ENCODE measurements at regions not wholly inside any gene's neighbourhood (a gene's known extent, or its start where the extent isn't known, plus 50 kb on each side); places are given as distances from the start of the nearest gene placed in this dataset.
"Not testable (repeated sequence)": the region's sequence is repeated elsewhere in the genome, so short reads cannot be mapped to it uniquely, and the experiment has no call there.

DNA sequence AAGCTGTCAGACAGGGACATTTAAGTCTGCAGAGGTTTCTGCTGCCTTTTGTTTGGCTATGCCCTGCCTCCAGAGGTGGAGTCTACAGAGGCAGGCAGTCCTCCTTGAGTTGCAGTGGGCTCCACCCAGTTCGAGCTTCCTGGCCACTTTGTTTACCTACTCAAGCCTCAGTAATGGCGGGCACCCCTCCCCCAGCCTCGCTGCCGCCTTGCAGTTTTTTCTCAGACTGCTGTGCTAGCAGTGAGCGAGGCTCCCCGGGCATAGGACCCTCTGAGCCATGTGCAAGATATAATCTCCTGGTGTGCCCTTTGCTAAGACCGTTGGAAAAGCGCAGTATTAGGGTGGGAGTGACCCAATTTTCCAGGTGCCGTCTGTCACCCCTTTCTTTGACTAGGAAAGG lies 2223.8 kb upstream of the RAG2 start:
- H3K4me1 Mint-ChIP-seq; DNase-seq; H3K4me3 ChIP-seq (ENCODE audit: low read length); H3K4me1 ChIP-seq (ENCODE audit: insufficient read depth, low read length); H3K4me3 Mint-ChIP-seq; H3K27ac ChIP-seq (ENCODE audit: low read depth, low read length); H3K27me3 ChIP-seq (ENCODE audit: insufficient read depth, low read length, poor library complexity, severe bottlenecking); H3K36me3 Mint-ChIP-seq; H3K27me3 Mint-ChIP-seq; H3K36me3 ChIP-seq (ENCODE audit: insufficient read depth, low read length); POLR2A ChIA-PET; H3K27ac Mint-ChIP-seq; H3K9me3 ChIP-seq (ENCODE audit: low read length); CTCF ChIA-PET: not testable (repeated sequence)
- H3K9me3 Mint-ChIP-seq: peaks cover 17 to 38% (median 27%) of the 10 kb centered on the region in 5 donors

- H3K36me3 Mint-ChIP-seq: no peaks in the 10 kb centered on the region
- Histone ChIP-seq H3K27me3 (ENCODE audit: insufficient read depth, low read length, poor library complexity, severe bottlenecking) (no peaks in the 10 kb centered on the region), H3K27ac (ENCODE audit: low read depth, low read length) (no peak overlapping the region), H3K36me3 (ENCODE audit: insufficient read depth, low read length) (no peaks in the 10 kb centered on the region), H3K9me3 (ENCODE audit: low read length) (peaks cover 1% of the 10 kb centered on the region), H3K4me1 (ENCODE audit: insufficient read depth, low read length) (no peaks in the 10 kb centered on the region), H3K4me3 (ENCODE audit: low read length) (no peak overlapping the region)
- no peaks in the 10 kb centered on the region for H3K4me1 Mint-ChIP-seq
- ChIA-PET CTCF (no interaction called here), POLR2A (no interaction called here)
- H3K4me3 Mint-ChIP-seq: no peak overlapping the region
- H3K27ac Mint-ChIP-seq: no peak overlapping the region
- H3K27me3 Mint-ChIP-seq: no peaks in the 10 kb centered on the region
- DNase-seq: no peak
- H3K9me3 Mint-ChIP-seq: peaks cover 13 to 36% (median 17%) of the 10 kb centered on the region in 5 donors
These were observed 2221.9 kb upstream of the RAG2 start for GRCh38 chr11:38819981-38820380.

DNA sequence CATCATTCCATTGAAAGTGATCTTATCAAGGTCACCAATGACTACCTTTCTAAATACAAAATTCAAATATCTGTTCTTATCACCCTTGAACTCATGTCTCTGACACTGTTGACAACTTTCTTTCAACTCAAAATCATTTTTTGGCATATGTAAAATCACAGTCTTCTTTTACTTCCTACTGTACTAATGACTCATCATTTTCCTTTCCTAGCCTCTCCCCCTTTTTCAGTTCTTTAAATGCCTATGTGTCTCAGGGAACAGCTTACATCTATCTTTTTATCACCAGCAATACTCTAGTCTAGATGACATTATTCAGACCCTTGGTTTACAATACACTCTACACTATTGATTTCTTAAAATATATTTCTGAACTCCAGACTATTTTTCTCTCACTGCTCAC lies 2220.7 kb upstream of the RAG2 start:
- DNase-seq: no peak
- Histone ChIP-seq H3K4me1 (ENCODE audit: insufficient read depth, low read length) (no peaks in the 10 kb centered on the region), H3K36me3 (ENCODE audit: insufficient read depth, low read length) (no peaks in the 10 kb centered on the region), H3K4me3 (ENCODE audit: low read length) (no peak overlapping the region), H3K27ac (ENCODE audit: low read depth, low read length) (no peak overlapping the region), H3K9me3 (ENCODE audit: low read length) (no peaks in the 10 kb centered on the region), H3K27me3 (ENCODE audit: insufficient read depth, low read length, poor library complexity, severe bottlenecking) (no peaks in the 10 kb centered on the region)
- Mint-ChIP-seq H3K36me3 (no peaks in the 10 kb centered on the region), H3K27ac (no peak overlapping the region), H3K4me3 (no peak overlapping the region), H3K9me3 (peaks cover 7 to 31% (median 16%) of the 10 kb centered on the region in 5 donors), H3K4me1 (no peaks in the 10 kb centered on the region), H3K27me3 (no peaks in the 10 kb centered on the region)
- POLR2A ChIA-PET: no interaction called here
- CTCF ChIA-PET: no interaction called here

DNA sequence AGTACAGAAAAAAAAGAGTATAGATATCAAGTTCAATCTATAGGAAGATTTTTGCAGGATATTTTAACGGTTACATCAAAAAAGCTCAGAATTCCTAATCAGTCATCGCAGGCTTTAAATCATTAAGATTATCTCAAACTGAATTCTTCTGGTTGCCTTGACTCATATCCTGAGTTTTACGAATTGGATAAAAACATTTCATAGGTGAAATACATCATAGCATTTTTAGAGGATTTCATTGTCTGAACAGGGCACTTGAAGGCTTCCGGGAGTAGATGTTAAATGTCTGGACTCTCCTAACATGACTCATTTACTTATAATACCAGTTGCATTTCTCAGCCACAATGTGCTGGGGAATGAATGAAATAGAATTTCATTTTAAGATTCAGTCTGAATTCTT lies 2216.6 kb upstream of the RAG2 start:
- Mint-ChIP-seq H3K27ac (no peak overlapping the region), H3K36me3 (no peaks in the 10 kb centered on the region), H3K27me3 (no peaks in the 10 kb centered on the region), H3K4me1 (no peaks in the 10 kb centered on the region), H3K9me3 (peaks cover 11 to 33% (median 18%) of the 10 kb centered on the region in 5 donors), H3K4me3 (no peak overlapping the region)
- H3K27ac ChIP-seq (ENCODE audit: low read depth, low read length): no peak overlapping the region
- H3K27me3 ChIP-seq (ENCODE audit: insufficient read depth, low read length, poor library complexity, severe bottlenecking): no peaks in the 10 kb centered on the region
- ChIA-PET POLR2A (no interaction called here), CTCF (no interaction called here)
- DNase-seq: no peak
- no peak overlapping the region for H3K4me3 ChIP-seq (ENCODE audit: low read length)
- H3K9me3 ChIP-seq (ENCODE audit: low read length): no peaks in the 10 kb centered on the region
- no peaks in the 10 kb centered on the region for H3K4me1 ChIP-seq (ENCODE audit: insufficient read depth, low read length)
- H3K36me3 ChIP-seq (ENCODE audit: insufficient read depth, low read length): no peaks in the 10 kb centered on the region

- Histone ChIP-seq H3K27me3 (ENCODE audit: insufficient read depth, low read length, poor library complexity, severe bottlenecking) (no peaks in the 10 kb centered on the region), H3K36me3 (ENCODE audit: insufficient read depth, low read length) (no peaks in the 10 kb centered on the region), H3K27ac (ENCODE audit: low read depth, low read length) (no peak overlapping the region), H3K4me3 (ENCODE audit: low read length) (no peak overlapping the region), H3K9me3 (ENCODE audit: low read length) (no peaks in the 10 kb centered on the region), H3K4me1 (ENCODE audit: insufficient read depth, low read length) (no peaks in the 10 kb centered on the region)
- CTCF ChIA-PET: no interaction called here
- Mint-ChIP-seq H3K27ac (no peak overlapping the region), H3K36me3 (no peaks in the 10 kb centered on the region), H3K9me3 (peaks cover 11 to 28% (median 19%) of the 10 kb centered on the region in 5 donors), H3K27me3 (no peaks in the 10 kb centered on the region), H3K4me3 (no peak overlapping the region), H3K4me1 (no peaks in the 10 kb centered on the region)
- POLR2A ChIA-PET: no interaction called here
- DNase-seq: no peak
These were observed 2211.5 kb upstream of the RAG2 start for GRCh38 chr11:38809521-38809920.

- Mint-ChIP-seq H3K36me3 (no peaks in the 10 kb centered on the region), H3K27ac (no peak overlapping the region), H3K4me1 (no peaks in the 10 kb centered on the region), H3K27me3 (no peaks in the 10 kb centered on the region), H3K9me3 (peaks cover 3 to 19% (median 3%) of the 10 kb centered on the region in 5 donors), H3K4me3 (no peak overlapping the region)
- CTCF ChIA-PET: no interaction called here
- Histone ChIP-seq H3K9me3 (ENCODE audit: low read length) (no peaks in the 10 kb centered on the region), H3K36me3 (ENCODE audit: insufficient read depth, low read length) (no peaks in the 10 kb centered on the region), H3K27ac (ENCODE audit: low read depth, low read length) (no peak overlapping the region), H3K27me3 (ENCODE audit: insufficient read depth, low read length, poor library complexity, severe bottlenecking) (no peaks in the 10 kb centered on the region), H3K4me1 (ENCODE audit: insufficient read depth, low read length) (no peaks in the 10 kb centered on the region), H3K4me3 (ENCODE audit: low read length) (no peak overlapping the region)
- no peak for DNase-seq
- POLR2A ChIA-PET: no interaction called here
These were observed 2198.2 kb upstream of the RAG2 start for GRCh38 chr11:38796281-38796680.

DNA sequence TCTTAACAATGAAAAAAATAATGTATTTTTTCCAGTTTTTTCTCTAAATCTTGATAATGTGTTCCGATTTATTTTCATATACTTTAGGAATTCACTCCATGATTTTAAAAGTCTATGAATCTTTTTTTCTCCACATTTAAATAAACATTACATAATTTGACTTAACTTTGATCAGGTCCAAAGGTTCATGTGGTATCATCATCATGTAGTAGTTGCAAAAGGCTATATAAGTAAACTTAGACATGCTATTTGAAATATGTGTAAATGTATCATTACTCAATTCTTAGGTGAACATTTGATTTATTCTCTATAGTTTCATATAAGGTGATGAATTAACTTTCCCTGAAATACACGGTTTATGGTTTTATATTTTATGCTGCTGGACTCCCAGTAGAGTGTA lies 2197.0 kb upstream of the RAG2 start:
- peaks cover 0 to 22% (median 3%) of the 10 kb centered on the region in 5 donors for H3K9me3 Mint-ChIP-seq
- ChIA-PET POLR2A (no interaction called here), CTCF (no interaction called here)
- Histone ChIP-seq H3K4me3 (ENCODE audit: low read length) (no peak overlapping the region), H3K9me3 (ENCODE audit: low read length) (no peaks in the 10 kb centered on the region), H3K27ac (ENCODE audit: low read depth, low read length) (no peak overlapping the region), H3K4me1 (ENCODE audit: insufficient read depth, low read length) (no peaks in the 10 kb centered on the region), H3K27me3 (ENCODE audit: insufficient read depth, low read length, poor library complexity, severe bottlenecking) (no peaks in the 10 kb centered on the region), H3K36me3 (ENCODE audit: insufficient read depth, low read length) (no peaks in the 10 kb centered on the region)
- H3K27ac Mint-ChIP-seq: no peak overlapping the region
- H3K27me3 Mint-ChIP-seq: no peaks in the 10 kb centered on the region
- no peaks in the 10 kb centered on the region for H3K36me3 Mint-ChIP-seq
- H3K4me3 Mint-ChIP-seq: no peak overlapping the region
- DNase-seq: no peak
- no peaks in the 10 kb centered on the region for H3K4me1 Mint-ChIP-seq

DNA sequence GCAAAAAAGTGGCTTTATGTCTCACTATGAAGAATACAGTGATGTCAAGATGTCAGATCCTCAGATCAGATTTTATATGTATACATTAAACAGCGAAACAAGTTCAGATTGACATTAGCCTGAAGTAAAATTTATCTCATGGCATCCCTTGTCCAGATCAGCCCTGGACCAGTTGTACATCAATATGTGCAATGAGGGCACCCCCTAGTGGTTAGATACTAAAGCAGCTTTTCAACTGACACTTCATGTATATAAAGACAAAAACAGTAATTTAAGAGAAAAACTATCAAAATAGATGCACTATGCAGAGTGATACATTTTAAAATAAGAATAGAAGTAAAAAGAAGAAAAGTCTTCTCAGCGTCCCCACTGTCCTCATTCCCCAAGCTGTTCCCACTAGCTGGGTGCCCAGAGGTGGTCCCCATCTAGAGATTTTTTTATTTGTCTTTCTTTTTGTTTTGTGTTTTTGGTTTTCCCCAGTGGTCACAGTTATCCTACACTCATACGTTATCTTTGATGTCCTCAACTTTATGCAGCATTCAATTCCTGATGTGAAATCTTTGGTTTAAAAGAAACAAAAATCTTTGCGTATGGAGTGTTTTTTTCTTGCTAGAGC lies 2193.4 kb upstream of the RAG2 start:
- Mint-ChIP-seq H3K27me3 (peaks cover 0 to 2% of the 10 kb centered on the region in 2 donors), H3K4me1 (no peaks in the 10 kb centered on the region), H3K36me3 (no peaks in the 10 kb centered on the region), H3K27ac (no peak overlapping the region), H3K9me3 (peaks cover 0 to 20% (median 5%) of the 10 kb centered on the region in 5 donors), H3K4me3 (no peak overlapping the region)
- no peaks in the 10 kb centered on the region for H3K27me3 ChIP-seq (ENCODE audit: insufficient read depth, low read length, poor library complexity, severe bottlenecking)
- no peak overlapping the region for H3K4me3 ChIP-seq (ENCODE audit: low read length)
- ChIA-PET POLR2A (no interaction called here), CTCF (no interaction called here)
- H3K4me1 ChIP-seq (ENCODE audit: insufficient read depth, low read length): no peaks in the 10 kb centered on the region
- DNase-seq: no peak
- no peaks in the 10 kb centered on the region for H3K36me3 ChIP-seq (ENCODE audit: insufficient read depth, low read length)
- H3K9me3 ChIP-seq (ENCODE audit: low read length): no peaks in the 10 kb centered on the region
- H3K27ac ChIP-seq (ENCODE audit: low read depth, low read length): no peak overlapping the region

- H3K4me3 Mint-ChIP-seq: no peak overlapping the region
- H3K27ac Mint-ChIP-seq: no peak overlapping the region
- peaks cover 0 to 23% (median 5%) of the 10 kb centered on the region in 5 donors for H3K9me3 Mint-ChIP-seq
- no peaks in the 10 kb centered on the region for H3K9me3 ChIP-seq (ENCODE audit: low read length)
- POLR2A ChIA-PET: no interaction called here
- peaks cover 0 to 2% of the 10 kb centered on the region in 2 donors for H3K27me3 Mint-ChIP-seq
- no peak overlapping the region for H3K27ac ChIP-seq (ENCODE audit: low read depth, low read length)
- no peak overlapping the region for H3K4me3 ChIP-seq (ENCODE audit: low read length)
- H3K4me1 Mint-ChIP-seq: no peaks in the 10 kb centered on the region
- H3K36me3 Mint-ChIP-seq: no peaks in the 10 kb centered on the region
- H3K4me1 ChIP-seq (ENCODE audit: insufficient read depth, low read length): no peaks in the 10 kb centered on the region
- DNase-seq: no peak
- CTCF ChIA-PET: no interaction called here
- H3K27me3 ChIP-seq (ENCODE audit: insufficient read depth, low read length, poor library complexity, severe bottlenecking): no peaks in the 10 kb centered on the region
- no peaks in the 10 kb centered on the region for H3K36me3 ChIP-seq (ENCODE audit: insufficient read depth, low read length)
These were observed 2190.5 kb upstream of the RAG2 start for GRCh38 chr11:38788561-38788960.

Data from CD8-positive, alpha-beta memory T cell (primary cell).